Neural cell (in vitro differentiated cells): ENCODE measurements at regions not wholly inside any gene's neighbourhood (a gene's known extent, or its start where the extent isn't known, plus 50 kb on each side); places are given as distances from the start of the nearest gene placed in this dataset.

Experiments used
- EP300 ChIP-seq: fragments of 450-650 bp; conservative IDR thresholded peaks from 2 replicates; pipeline ENCODE4 v1.6.1; 2014; ENCODE audit warnings: antibody characterized with exemption, mild to moderate bottlenecking, moderate library complexity; ENCODE audit not compliant: poor library complexity, severe bottlenecking
- EZH2 ChIP-seq: fragments of 200-600, 300-800 bp; shearing (Covaris generic), sonication (generic); IDR thresholded peaks from 2 replicates; pipeline ENCODE4 v1.6.1; 2014; ENCODE audit warnings: antibody characterized with exemption, low read length, borderline replicate concordance, mild to moderate bottlenecking; ENCODE audit not compliant: insufficient read depth, poor library complexity, severe bottlenecking
- POLR2AphosphoS5 ChIP-seq: IDR thresholded peaks from 2 replicates; pipeline ENCODE4 v1.6.1; 2012
- RAD21 ChIP-seq: fragments of 450-650 bp; conservative IDR thresholded peaks from 2 replicates; pipeline ENCODE4 v1.6.1; 2014; ENCODE audit warnings: antibody characterized with exemption, mild to moderate bottlenecking, moderate library complexity
- SMC3 ChIP-seq: fragments of 450-650 bp; conservative IDR thresholded peaks from 2 replicates; pipeline ENCODE4 v1.6.1; 2014; ENCODE audit warnings: antibody characterized with exemption, mild to moderate bottlenecking, moderate library complexity; ENCODE audit not compliant: poor library complexity
- TAF1 ChIP-seq: IDR thresholded peaks from 2 replicates; pipeline ENCODE4 v1.6.1; 2012; ENCODE audit warnings: low read depth
- TF ChIP-seq, protein P1 (sequence below): fragments of 450-650 bp; IDR thresholded peaks from 2 replicates; pipeline ENCODE4 v1.5.1; 2014; ENCODE audit warnings: antibody characterized with exemption, mild to moderate bottlenecking, moderate library complexity; ENCODE audit not compliant: poor library complexity, severe bottlenecking
- TF ChIP-seq, protein P2 (sequence below): IDR thresholded peaks from 2 replicates; pipeline ENCODE4 v1.6.1; 2012; ENCODE audit warnings: borderline replicate concordance

DNA sequence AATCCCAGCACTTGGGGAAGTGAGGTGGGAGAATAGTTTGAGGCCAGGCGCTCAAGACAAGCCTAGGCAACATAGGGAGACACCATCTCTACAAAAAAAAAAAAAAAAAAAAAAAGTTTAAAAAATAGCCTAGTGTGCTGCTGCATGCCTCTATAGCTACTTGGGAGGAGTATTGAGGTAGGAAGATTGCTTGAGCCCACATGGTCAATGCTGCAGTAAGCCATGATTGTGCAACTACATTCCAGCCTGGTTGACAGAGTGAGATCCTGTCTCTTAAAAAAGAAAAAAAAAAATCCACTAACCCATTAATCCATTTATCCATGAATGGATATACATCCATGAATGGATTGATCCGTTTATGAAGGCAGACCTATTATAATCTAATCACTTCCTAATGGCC lies 1064.6 kb upstream of the EYS start:
- TF ChIP-seq, protein P1, sequence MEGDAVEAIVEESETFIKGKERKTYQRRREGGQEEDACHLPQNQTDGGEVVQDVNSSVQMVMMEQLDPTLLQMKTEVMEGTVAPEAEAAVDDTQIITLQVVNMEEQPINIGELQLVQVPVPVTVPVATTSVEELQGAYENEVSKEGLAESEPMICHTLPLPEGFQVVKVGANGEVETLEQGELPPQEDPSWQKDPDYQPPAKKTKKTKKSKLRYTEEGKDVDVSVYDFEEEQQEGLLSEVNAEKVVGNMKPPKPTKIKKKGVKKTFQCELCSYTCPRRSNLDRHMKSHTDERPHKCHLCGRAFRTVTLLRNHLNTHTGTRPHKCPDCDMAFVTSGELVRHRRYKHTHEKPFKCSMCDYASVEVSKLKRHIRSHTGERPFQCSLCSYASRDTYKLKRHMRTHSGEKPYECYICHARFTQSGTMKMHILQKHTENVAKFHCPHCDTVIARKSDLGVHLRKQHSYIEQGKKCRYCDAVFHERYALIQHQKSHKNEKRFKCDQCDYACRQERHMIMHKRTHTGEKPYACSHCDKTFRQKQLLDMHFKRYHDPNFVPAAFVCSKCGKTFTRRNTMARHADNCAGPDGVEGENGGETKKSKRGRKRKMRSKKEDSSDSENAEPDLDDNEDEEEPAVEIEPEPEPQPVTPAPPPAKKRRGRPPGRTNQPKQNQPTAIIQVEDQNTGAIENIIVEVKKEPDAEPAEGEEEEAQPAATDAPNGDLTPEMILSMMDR = no peak
- TF ChIP-seq SMC3 (no peak), EZH2 (no peak), POLR2AphosphoS5 (no peak), EP300 (no peak), TAF1 (no peak), RAD21 (no peak)
- TF ChIP-seq, protein P2, sequence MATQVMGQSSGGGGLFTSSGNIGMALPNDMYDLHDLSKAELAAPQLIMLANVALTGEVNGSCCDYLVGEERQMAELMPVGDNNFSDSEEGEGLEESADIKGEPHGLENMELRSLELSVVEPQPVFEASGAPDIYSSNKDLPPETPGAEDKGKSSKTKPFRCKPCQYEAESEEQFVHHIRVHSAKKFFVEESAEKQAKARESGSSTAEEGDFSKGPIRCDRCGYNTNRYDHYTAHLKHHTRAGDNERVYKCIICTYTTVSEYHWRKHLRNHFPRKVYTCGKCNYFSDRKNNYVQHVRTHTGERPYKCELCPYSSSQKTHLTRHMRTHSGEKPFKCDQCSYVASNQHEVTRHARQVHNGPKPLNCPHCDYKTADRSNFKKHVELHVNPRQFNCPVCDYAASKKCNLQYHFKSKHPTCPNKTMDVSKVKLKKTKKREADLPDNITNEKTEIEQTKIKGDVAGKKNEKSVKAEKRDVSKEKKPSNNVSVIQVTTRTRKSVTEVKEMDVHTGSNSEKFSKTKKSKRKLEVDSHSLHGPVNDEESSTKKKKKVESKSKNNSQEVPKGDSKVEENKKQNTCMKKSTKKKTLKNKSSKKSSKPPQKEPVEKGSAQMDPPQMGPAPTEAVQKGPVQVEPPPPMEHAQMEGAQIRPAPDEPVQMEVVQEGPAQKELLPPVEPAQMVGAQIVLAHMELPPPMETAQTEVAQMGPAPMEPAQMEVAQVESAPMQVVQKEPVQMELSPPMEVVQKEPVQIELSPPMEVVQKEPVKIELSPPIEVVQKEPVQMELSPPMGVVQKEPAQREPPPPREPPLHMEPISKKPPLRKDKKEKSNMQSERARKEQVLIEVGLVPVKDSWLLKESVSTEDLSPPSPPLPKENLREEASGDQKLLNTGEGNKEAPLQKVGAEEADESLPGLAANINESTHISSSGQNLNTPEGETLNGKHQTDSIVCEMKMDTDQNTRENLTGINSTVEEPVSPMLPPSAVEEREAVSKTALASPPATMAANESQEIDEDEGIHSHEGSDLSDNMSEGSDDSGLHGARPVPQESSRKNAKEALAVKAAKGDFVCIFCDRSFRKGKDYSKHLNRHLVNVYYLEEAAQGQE = no peak
